Keratinocyte (primary cell): ENCODE measurements at regions not wholly inside any gene's neighbourhood (a gene's known extent, or its start where the extent isn't known, plus 50 kb on each side); places are given as distances from the start of the nearest gene placed in this dataset.
"Not testable (repeated sequence)": the region's sequence is repeated elsewhere in the genome, so short reads cannot be mapped to it uniquely, and the experiment has no call there.

Experiments used
- EZH2 ChIP-seq: IDR thresholded peaks from one replicate; pipeline ENCODE4 v1.6.1; 2012; ENCODE audit warnings: inconsistent platforms, mild to moderate bottlenecking, low read length, moderate library complexity
- TF ChIP-seq, protein P1 (sequence below), 3 experiments: IDR thresholded peaks in 1 of 3; conservative IDR thresholded peaks in 1 of 3; optimal IDR thresholded peaks in 1 of 3; 2 replicates in 2 of 3; 3 replicates in 1 of 3; pipeline versions ENCODE3 to v1.5.1; 2011; ENCODE audit warnings: low read length in 3 of 3, mild to moderate bottlenecking in 3 of 3, moderate library complexity in 2 of 3, control low read depth in 1 of 3, inconsistent platforms in 1 of 3; ENCODE audit not compliant: insufficient read depth in 2 of 3; ENCODE audit errors: extremely low read depth in 1 of 3

DNA sequence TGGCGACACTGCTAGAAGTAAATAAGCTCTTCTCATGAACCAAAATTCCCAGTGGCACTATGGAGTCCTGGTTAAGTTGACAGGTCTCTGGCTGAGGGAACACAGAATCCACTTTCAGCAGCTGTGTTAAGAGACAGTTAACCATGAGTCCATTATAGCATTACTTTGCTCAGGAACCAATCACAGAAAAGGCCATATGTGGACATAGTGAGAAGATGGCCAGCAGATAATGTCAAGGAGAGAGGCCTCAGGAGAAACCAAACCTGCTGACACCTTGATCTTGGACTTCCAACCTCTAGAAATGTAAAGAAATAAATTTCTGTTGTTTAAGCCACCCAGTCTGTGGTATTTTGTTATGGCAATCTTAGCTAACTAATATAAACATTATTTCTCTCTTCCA lies 88.7 kb upstream of the SPTLC1 start:
- TF ChIP-seq, protein P1, sequence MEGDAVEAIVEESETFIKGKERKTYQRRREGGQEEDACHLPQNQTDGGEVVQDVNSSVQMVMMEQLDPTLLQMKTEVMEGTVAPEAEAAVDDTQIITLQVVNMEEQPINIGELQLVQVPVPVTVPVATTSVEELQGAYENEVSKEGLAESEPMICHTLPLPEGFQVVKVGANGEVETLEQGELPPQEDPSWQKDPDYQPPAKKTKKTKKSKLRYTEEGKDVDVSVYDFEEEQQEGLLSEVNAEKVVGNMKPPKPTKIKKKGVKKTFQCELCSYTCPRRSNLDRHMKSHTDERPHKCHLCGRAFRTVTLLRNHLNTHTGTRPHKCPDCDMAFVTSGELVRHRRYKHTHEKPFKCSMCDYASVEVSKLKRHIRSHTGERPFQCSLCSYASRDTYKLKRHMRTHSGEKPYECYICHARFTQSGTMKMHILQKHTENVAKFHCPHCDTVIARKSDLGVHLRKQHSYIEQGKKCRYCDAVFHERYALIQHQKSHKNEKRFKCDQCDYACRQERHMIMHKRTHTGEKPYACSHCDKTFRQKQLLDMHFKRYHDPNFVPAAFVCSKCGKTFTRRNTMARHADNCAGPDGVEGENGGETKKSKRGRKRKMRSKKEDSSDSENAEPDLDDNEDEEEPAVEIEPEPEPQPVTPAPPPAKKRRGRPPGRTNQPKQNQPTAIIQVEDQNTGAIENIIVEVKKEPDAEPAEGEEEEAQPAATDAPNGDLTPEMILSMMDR (optimal IDR thresholded peaks at IDR 0.05 in 1 of 3, IDR thresholded peaks at IDR 0.05 in 1 of 3, conservative IDR thresholded peaks at IDR 0.05 in 1 of 3; ENCODE audit: extremely low read depth in 1 of 3, insufficient read depth in 2 of 3, low read length in 3 of 3): not testable (repeated sequence)
- TF ChIP-seq EZH2: not testable (repeated sequence)
